ENCODE measurements at regions not wholly inside any gene's neighbourhood (a gene's known extent, or its start where the extent isn't known, plus 50 kb on each side); places are given as distances from the start of the nearest gene placed in this dataset.
A peak's percentile ranks its signal among the peaks of the same experiment; 100 is the strongest.

- DNase-seq: no peak
Measured at GRCh38 chr20:57080796-57081195, 185.6 kb downstream of the BMP7 start.

- DNase-seq: no peak
Measured at GRCh38 chr20:57082357-57082945, 184.0 kb downstream of the BMP7 start.

GRCh38 chr20:57083072-57083471 lies 183.4 kb downstream of the BMP7 start:
- DNase-seq: no peak

- no peak for DNase-seq
Measured at GRCh38 chr20:57086066-57086465, 180.4 kb downstream of the BMP7 start.

GRCh38 chr20:57087102-57087501 lies 179.3 kb downstream of the BMP7 start:
- DNase-seq: no peak

- no peak for DNase-seq
Measured at GRCh38 chr20:57087705-57088104, 178.7 kb downstream of the BMP7 start.

- DNase-seq: no peak
Measured at GRCh38 chr20:57088436-57088835, 178.0 kb downstream of the BMP7 start.

- peak; percentile 47 for DNase-seq
Measured at GRCh38 chr20:57089699-57090144, 176.7 kb downstream of the BMP7 start.

- no peak for DNase-seq
Measured at GRCh38 chr20:57090590-57091560, 175.6 kb downstream of the BMP7 start.

GRCh38 chr20:57091748-57092111 lies 174.7 kb downstream of the BMP7 start:
- DNase-seq: no peak

GRCh38 chr20:57092112-57092899 lies 174.1 kb downstream of the BMP7 start:
- peak; percentile 36 for DNase-seq

- no peak for DNase-seq
Measured at GRCh38 chr20:57092900-57093530, 173.4 kb downstream of the BMP7 start.

- DNase-seq: no peak
Measured at GRCh38 chr20:57093766-57094165, 172.7 kb downstream of the BMP7 start.

GRCh38 chr20:57094252-57094891 lies 172.1 kb downstream of the BMP7 start:
- DNase-seq: no peak

- no peak for DNase-seq
Measured at GRCh38 chr20:57094991-57095390, 171.4 kb downstream of the BMP7 start.

- DNase-seq: no peak
Measured at GRCh38 chr20:57095426-57095825, 171.0 kb downstream of the BMP7 start.

GRCh38 chr20:57097245-57097915 lies 169.1 kb downstream of the BMP7 start:
- no peak for DNase-seq

GRCh38 chr20:57102160-57102559 lies 164.3 kb downstream of the BMP7 start:
- no peak for DNase-seq

GRCh38 chr20:57102566-57102965 lies 163.9 kb downstream of the BMP7 start:
- DNase-seq: no peak

- no peak for DNase-seq
Measured at GRCh38 chr20:57103146-57103800, 163.2 kb downstream of the BMP7 start.

Measured in muscle of arm (tissue), 1 donor.